Tibial nerve (tissue), 4 donors: ENCODE measurements at regions not wholly inside any gene's neighbourhood (a gene's known extent, or its start where the extent isn't known, plus 50 kb on each side); places are given as distances from the start of the nearest gene placed in this dataset.
"Not testable (repeated sequence)": the region's sequence is repeated elsewhere in the genome, so short reads cannot be mapped to it uniquely, and the experiment has no call there.

Source experiments
- DNase-seq, 2 donors: peaks; one replicate each; pipeline ENCODE4 v3.0.0-alpha.2; 2019; ENCODE audit warnings: low spot score in 2 of 2
- H3K27ac ChIP-seq, 4 donors: fragments of 200-600 bp; sonication (generic) in 3 of 4; one replicate each; pipeline ENCODE4 v1.5.1; 2017 to 2019; ENCODE audit warnings: mild to moderate bottlenecking in 1 of 4
- H3K27me3 ChIP-seq, 2 donors: fragments of 200-600 bp; sonication (generic) in 1 of 2; one replicate each; pipeline versions ENCODE4 v1.5.1 to v1.6.0; 2017 to 2019
- H3K36me3 ChIP-seq, 3 donors: fragments of 200-600 bp; sonication (generic); one replicate each; pipeline ENCODE4 v1.5.1; 2018 to 2019
- H3K4me1 ChIP-seq, 4 donors: fragments of 200-600 bp; sonication (generic) in 3 of 4; one replicate each; pipeline ENCODE4 v1.5.1; 2017 to 2019
- H3K4me3 ChIP-seq, 4 donors: fragments of 200-600 bp; sonication (generic) in 3 of 4; one replicate each; pipeline ENCODE4 v1.5.1; 2017 to 2019; ENCODE audit warnings: mild to moderate bottlenecking in 1 of 4, moderate library complexity in 1 of 4
- H3K9me3 ChIP-seq, 4 donors: fragments of 200-600 bp; sonication (generic) in 3 of 4; one replicate each; pipeline ENCODE4 v1.5.1; 2017 to 2019
- CTCF ChIP-seq, 5 experiments: fragments of 200-600 bp in 3 of 5; fragments of 450-650 bp in 2 of 5; sonication (generic) in 3 of 5; IDR thresholded peaks; one replicate each; pipeline ENCODE4 v1.5.1; 2016 to 2019; ENCODE audit warnings: antibody characterized with exemption in 5 of 5, mild to moderate bottlenecking in 3 of 5, moderate library complexity in 2 of 5
- EP300 ChIP-seq, 2 donors: sonication (generic); formaldehyde crosslinking; IDR thresholded peaks; one replicate each; pipeline ENCODE4 v1.6.1; 2017; ENCODE audit warnings: antibody characterized with exemption in 2 of 2, mild to moderate bottlenecking in 1 of 2
- POLR2A ChIP-seq, 2 donors: fragments of 450-650 bp; IDR thresholded peaks; one replicate each; pipeline ENCODE4 v1.6.1; 2017; ENCODE audit warnings: antibody characterized with exemption in 2 of 2, mild to moderate bottlenecking in 2 of 2, moderate library complexity in 2 of 2
- whole genome bisulfite sequencing, 2 donors: methylation state at CpG; one replicate each; pipeline ENCODE4 v1.1.5; 2018; 5-methylcytosine and 5-hydroxymethylcytosine counted together

GRCh38 chr11:24267014-24267413 lies 229.8 kb upstream of the LUZP2 start:
- DNase-seq = no peak
- 79 to 85% methylated on average over 2 of the region's 2 CpGs for WGBS, 2 donors
- no peak overlapping the region for H3K27ac ChIP-seq
- H3K4me1 ChIP-seq = no peaks in the 10 kb centered on the region
- no peak overlapping the region for H3K4me3 ChIP-seq
- no peaks in the 10 kb centered on the region for H3K27me3 ChIP-seq
- TF ChIP-seq POLR2A (IDR thresholded peaks at IDR 0.05) = no peak
- no peak for TF ChIP-seq EP300 (IDR thresholded peaks at IDR 0.05)
- TF ChIP-seq CTCF (IDR thresholded peaks at IDR 0.05) = no peak
- H3K36me3 ChIP-seq = no peaks in the 10 kb centered on the region
- no peaks in the 10 kb centered on the region for H3K9me3 ChIP-seq

- Histone ChIP-seq H3K27ac (no peak overlapping the region), H3K27me3 (no peaks in the 10 kb centered on the region), H3K4me1 (no peaks in the 10 kb centered on the region), H3K36me3 (no peaks in the 10 kb centered on the region), H3K9me3 (no peaks in the 10 kb centered on the region), H3K4me3 (no peak overlapping the region)
- DNase-seq = no peak
- 93 to 94% methylated on average over 2 of the region's 2 CpGs for WGBS, 2 donors
- TF ChIP-seq POLR2A (IDR thresholded peaks at IDR 0.05) = no peak
- no peak for TF ChIP-seq EP300 (IDR thresholded peaks at IDR 0.05)
- TF ChIP-seq CTCF (IDR thresholded peaks at IDR 0.05) = no peak
These were observed 225.1 kb upstream of the LUZP2 start for GRCh38 chr11:24271798-24272197.

GRCh38 chr11:24274214-24274781 lies 222.6 kb upstream of the LUZP2 start:
- not testable (repeated sequence) for H3K36me3 ChIP-seq, H3K4me1 ChIP-seq, DNase-seq, H3K4me3 ChIP-seq, H3K27ac ChIP-seq, H3K9me3 ChIP-seq, H3K27me3 ChIP-seq
- WGBS, 2 donors = 92 to 95% methylated on average over 17 to 22 of the region's 25 CpGs

GRCh38 chr11:24286238-24286637 lies 210.6 kb upstream of the LUZP2 start:
- TF ChIP-seq EP300 (IDR thresholded peaks at IDR 0.05) = no peak
- no peak for TF ChIP-seq CTCF (IDR thresholded peaks at IDR 0.05)
- TF ChIP-seq POLR2A (IDR thresholded peaks at IDR 0.05) = no peak
- no peak for DNase-seq
- Histone ChIP-seq H3K9me3 (peaks cover 0 to 3% (median 0%) of the 10 kb centered on the region in 4 donors), H3K4me1 (no peaks in the 10 kb centered on the region), H3K27ac (no peak overlapping the region), H3K27me3 (no peaks in the 10 kb centered on the region), H3K4me3 (no peak overlapping the region), H3K36me3 (no peaks in the 10 kb centered on the region)
- 90% methylated on average over 3 of the region's 3 CpGs for WGBS, 2 donors

- H3K4me3 ChIP-seq = no peak overlapping the region
- no peaks in the 10 kb centered on the region for H3K27me3 ChIP-seq
- H3K4me1 ChIP-seq = no peaks in the 10 kb centered on the region
- no peaks in the 10 kb centered on the region for H3K9me3 ChIP-seq
- no peak for TF ChIP-seq POLR2A (IDR thresholded peaks at IDR 0.05)
- no peak for TF ChIP-seq CTCF (IDR thresholded peaks at IDR 0.05)
- TF ChIP-seq EP300 (IDR thresholded peaks at IDR 0.05) = no peak
- H3K27ac ChIP-seq = no peak overlapping the region
- 67 to 70% methylated on average over 1 of the region's 1 CpG for WGBS, 2 donors
- DNase-seq = no peak
- no peaks in the 10 kb centered on the region for H3K36me3 ChIP-seq
These were observed 207.6 kb upstream of the LUZP2 start for GRCh38 chr11:24289301-24289700.

GRCh38 chr11:24293964-24294363 lies 202.9 kb upstream of the LUZP2 start:
- no peaks in the 10 kb centered on the region for H3K4me1 ChIP-seq
- 95 to 98% methylated on average over 3 of the region's 3 CpGs for WGBS, 2 donors
- TF ChIP-seq CTCF (IDR thresholded peaks at IDR 0.05) (no peak), POLR2A (IDR thresholded peaks at IDR 0.05) (no peak), EP300 (IDR thresholded peaks at IDR 0.05) (no peak)
- H3K27ac ChIP-seq = no peak overlapping the region
- H3K36me3 ChIP-seq = no peaks in the 10 kb centered on the region
- no peaks in the 10 kb centered on the region for H3K9me3 ChIP-seq
- no peak for DNase-seq
- H3K4me3 ChIP-seq = no peak overlapping the region
- no peaks in the 10 kb centered on the region for H3K27me3 ChIP-seq
